Epithelial cell of proximal tubule (primary cell): ENCODE measurements at regions not wholly inside any gene's neighbourhood (a gene's known extent, or its start where the extent isn't known, plus 50 kb on each side); places are given as distances from the start of the nearest gene placed in this dataset.

ENCODE experiments used
- DNase-seq: peaks from one replicate; pipeline ENCODE4 v3.0.0-alpha.2; 2011; ENCODE audit warnings: low read depth
- H3K4me3 ChIP-seq: 2 replicates; pipeline ENCODE4 v1.5.1; 2011; ENCODE audit warnings: low read depth, mild to moderate bottlenecking, low read length
- CTCF ChIP-seq: conservative IDR thresholded peaks from 2 replicates; pipeline ENCODE4 v1.5.1; 2012; ENCODE audit warnings: low read depth, mild to moderate bottlenecking, low read length

- no peak overlapping the region for H3K4me3 ChIP-seq
- no peak for TF ChIP-seq CTCF
- no peak for DNase-seq
Measured at GRCh38 chr6:50213146-50213545, 163.4 kb upstream of the DEFB112 start.

DNA sequence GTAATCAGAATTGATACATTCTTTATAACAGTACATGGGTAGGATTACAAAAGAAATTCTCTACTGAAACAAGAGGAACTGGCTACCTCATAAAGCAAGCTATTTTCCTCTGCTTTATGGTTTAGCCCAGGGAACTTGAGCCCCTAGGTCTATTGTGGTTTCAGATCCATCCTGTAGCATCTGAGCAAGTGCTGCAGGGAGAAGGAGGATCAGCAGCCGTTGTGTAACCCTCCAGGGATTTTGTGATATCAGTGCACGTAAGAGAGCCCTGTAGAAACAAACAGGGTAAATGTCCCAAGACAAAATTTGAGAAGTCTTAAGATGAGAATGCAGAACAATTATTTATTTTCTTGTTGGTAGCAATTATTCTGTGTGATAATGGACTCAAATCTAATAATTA lies 165.2 kb upstream of the DEFB112 start:
- no peak overlapping the region for H3K4me3 ChIP-seq
- no peak for DNase-seq
- TF ChIP-seq CTCF, result no peak

DNA sequence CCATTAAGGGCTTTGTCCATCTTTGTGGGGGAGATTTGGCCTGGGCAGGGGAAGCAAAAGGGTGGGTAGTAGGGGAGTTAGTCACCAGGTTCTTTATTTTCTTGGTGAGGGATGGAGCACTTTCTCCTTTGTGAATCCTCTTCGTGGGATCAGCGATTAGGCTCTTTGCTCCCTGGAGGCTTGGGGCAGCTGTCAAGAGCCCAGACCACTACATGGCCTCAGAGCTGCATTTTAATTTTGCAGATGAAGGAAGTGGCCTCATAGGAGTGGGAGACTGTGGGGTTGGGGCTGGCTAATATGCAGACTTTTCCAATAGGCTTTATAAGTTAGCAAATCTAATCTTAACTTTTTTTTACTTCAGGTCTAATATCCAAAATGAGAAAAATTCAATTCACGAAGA lies 168.1 kb upstream of the DEFB112 start:
- TF ChIP-seq CTCF, result no peak
- H3K4me3 ChIP-seq, result no peak overlapping the region
- no peak for DNase-seq

- no peak for TF ChIP-seq CTCF
- no peak for DNase-seq
- no peak overlapping the region for H3K4me3 ChIP-seq
Measured at GRCh38 chr6:50236164-50236563, 186.4 kb upstream of the DEFB112 start.

DNA sequence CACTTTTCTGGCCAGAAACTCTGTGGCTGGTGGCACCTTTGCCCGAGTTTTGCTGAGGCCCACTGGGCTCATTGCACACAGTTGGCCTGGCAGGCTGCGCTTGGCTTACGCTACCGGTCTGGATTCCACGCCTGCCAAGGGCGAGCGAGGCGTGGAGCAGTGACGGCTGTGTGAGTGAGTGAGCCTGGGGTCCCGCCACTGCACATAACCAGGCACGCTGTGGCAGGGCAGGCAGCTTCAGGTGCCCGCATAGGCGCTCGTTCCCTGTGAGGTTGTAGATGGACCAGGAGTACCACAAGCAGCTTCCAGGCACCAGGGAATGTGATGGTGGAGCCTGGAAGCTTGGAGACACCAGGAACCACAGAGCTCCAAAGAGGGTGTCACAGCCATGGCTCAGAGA lies 190.1 kb upstream of the DEFB112 start:
- no peak overlapping the region for H3K4me3 ChIP-seq
- TF ChIP-seq CTCF, result no peak
- no peak for DNase-seq

DNA sequence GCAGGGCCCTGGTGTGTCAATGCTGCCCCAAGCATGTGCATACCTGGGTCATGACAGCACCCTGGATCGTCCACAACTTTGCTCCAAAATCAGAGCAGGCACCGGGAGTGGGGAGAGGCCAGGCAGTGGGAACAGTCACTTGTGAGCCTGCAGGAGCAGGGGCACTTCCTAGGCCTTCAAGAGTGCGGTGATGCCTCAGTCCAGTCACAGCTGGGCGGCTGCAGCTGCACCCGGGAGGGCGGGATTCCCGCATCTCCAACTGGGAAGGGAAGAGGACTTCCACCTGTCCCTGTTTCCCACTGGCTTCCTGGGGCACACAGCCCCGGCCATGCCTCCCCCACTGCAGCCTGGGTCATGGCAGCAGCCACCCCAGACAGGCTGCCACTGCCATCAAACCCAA lies 191.3 kb upstream of the DEFB112 start:
- no peak for TF ChIP-seq CTCF
- H3K4me3 ChIP-seq, result no peak overlapping the region
- no peak for DNase-seq

DNA sequence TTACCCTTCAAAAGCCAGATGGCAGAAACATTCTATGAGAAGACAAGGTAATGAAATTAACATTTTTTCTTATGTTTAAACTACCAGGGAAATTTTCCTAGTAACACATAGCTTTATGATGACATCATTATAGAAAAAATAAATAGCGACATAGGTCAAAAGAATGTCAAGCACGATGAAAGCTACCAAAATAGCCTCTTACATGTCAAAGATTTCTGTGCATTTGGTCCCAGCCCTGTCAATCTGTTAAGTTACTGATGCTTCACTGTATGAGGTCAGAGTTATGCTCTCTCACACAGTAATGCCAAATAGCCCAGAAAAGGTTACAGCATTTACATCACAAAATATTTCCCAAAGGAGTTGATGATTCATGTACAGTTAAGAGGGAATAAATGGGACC lies 199.8 kb upstream of the DEFB112 start:
- no peak for TF ChIP-seq CTCF
- no peak overlapping the region for H3K4me3 ChIP-seq
- no peak for DNase-seq
